NCI-H1105 treated with DMSO at 0.1 percent for 48 hours (cell line): ENCODE measurements at regions not wholly inside any gene's neighbourhood (a gene's known extent, or its start where the extent isn't known, plus 50 kb on each side); places are given as distances from the start of the nearest gene placed in this dataset.

Experiments
- DNase-seq: peaks from one replicate; lab custom pipeline; 2025; lab: John Stamatoyannopoulos, UW

DNA sequence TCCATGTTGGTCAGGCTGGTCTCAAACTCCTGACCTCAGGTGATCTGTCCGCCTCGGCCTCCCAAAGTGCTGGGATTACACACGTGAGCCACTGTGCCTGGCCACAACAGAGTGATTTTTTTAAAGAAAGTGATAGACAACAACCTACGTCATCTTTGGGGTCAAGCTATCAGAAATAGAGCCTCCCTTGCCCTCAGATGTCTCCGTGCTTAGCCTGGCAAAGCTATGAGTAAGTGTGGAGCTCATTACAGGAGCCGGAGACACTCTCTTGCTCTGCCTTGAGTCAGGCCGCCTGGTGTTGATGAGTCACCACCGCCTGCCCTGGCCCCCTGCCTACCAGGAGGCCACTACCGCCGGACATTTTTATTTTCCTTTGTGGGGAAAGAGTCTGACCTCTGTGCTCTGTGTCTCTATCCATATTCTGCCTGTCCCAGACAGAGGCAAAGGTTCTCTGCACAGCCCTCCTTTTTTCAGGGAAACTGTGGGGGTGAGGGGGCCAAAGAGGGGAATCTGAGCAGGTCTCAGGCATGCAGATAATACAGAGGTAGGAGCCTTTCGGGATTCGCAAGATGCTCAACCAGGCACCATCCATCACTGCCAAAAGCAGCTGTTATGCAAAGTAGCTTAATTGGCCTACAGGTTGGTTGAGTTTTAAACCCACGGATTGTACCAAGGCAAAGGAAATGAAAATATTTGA lies 123.7 kb upstream of the CPEB4 start:
- DNase-seq = no peak

GRCh38 chr5:173765029-173765644 lies 123.0 kb upstream of the CPEB4 start:
- no peak for DNase-seq

DNA sequence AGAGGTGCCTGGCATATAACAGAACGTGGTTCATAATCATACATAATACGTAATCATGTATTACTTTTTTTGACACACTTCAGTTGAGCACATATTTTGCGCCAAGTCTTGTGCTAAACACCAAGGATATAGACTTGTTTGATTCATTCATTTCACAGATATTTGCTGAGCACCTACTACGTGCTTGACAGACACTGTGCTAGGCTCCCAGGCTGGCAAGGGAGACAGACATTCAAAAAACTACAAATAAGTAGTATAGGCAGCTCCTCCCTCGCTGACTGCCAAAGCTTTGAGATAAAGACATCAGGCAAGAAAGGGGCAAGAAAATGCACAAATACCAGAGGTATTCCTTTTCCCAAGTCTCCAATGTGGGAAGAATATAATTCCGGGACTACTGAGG lies 122.5 kb upstream of the CPEB4 start:
- no peak for DNase-seq

- DNase-seq = no peak
Observed at GRCh38 chr5:173767574-173768266, 120.4 kb upstream of the CPEB4 start.

- DNase-seq = no peak
Observed at GRCh38 chr5:173768267-173768806, 119.8 kb upstream of the CPEB4 start.

DNA sequence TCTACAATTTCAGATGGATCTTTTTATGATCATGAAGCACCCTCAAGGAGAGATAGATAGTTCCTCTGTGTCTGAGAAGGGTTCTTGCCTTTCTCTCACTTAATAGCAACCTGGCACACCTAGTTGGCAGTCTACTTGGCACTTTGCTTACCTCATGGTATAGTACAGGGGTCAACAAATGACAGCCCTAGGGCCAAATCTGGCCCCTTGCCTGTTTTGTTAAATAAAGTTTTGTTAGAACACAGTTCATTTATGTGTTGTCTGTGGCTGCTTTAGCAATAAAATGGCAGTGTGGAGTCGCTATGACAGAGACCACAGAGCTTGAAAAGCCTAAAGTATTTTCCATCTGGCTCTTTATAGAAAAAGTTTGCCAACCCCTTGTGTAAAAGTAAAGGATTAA lies 119.3 kb upstream of the CPEB4 start:
- DNase-seq = no peak

DNA sequence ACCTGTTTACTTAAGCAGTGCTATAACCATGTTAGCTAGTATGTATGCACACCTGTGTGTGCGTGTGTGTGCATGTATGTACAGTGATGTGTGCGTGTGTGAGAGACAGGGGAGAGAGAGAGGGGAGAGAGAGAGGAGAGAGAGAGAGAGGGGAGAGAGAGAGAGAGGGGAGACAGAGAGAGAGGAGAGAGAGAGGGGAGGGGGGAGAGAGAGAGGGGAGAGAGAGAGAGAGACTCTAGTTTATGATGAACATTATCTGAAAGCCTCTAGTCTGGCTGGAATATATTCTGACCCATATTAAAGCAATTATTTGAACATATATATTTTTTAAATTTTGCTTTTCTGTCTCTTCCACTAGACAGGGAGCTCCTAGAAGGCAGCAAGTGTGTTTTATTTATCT lies 117.5 kb upstream of the CPEB4 start:
- DNase-seq = no peak

DNA sequence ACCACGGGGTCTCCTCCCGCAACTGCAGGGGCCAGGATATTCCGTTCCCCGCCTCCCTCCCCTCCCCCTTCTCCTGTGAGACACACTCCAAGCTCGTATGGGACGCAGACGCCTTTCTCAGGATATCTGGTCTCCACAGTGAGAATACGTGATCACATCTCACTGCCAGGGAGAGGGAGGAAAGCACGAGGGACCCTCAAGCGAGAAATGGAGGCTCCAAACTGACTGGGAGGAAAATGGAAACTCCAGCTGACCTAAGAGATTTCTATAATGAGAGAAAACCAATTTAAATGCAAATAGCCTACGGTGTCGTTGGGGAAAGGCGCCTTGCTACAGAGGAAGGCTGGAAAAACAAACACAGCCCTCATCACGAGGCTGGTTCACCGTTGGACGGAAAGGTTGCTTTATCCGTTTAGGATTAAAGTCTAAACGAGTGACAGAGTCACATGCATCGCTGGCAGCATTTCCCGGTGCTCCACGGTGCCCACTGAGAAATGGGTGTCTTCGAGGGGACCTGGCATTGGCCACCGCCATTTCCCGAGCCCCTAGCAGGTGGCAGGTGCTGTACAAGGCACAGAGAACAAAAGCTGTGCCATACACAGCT lies 116.9 kb upstream of the CPEB4 start:
- no peak for DNase-seq

- DNase-seq = no peak
Observed at GRCh38 chr5:173771725-173772383, 116.3 kb upstream of the CPEB4 start.

DNA sequence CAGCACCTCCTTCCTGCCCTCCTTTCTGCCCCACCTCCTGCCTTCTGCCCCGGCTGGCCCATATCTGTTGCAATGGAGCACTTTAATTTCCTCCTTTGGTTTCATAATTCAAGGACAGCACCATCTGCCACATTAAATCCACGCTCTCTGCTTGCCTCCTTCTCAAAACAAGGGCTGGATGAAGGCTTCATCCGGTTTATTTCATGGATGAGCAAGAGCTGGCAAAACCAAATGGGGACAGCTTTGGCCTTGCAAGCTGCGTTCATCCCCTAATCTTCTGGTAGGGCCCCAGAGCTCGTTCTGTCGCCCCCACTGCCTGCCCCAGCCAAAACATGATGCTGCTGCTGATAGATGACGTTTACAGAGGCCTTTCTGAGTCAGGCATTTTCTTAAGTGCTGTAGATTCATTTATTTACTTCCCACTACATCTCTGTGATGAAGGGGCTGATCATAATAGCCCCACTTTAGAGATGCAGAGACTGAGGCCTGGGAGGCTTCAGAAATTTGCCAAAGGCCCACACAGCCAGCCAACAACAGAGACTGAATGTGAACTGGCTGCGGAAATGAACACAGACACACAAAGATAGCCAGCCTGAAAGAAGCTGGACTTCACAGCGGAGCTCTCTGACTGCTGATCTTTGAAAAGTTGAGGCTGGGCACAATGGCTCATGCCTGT lies 115.6 kb upstream of the CPEB4 start:
- no peak for DNase-seq

- no peak for DNase-seq
Observed at GRCh38 chr5:173774271-173774761, 113.8 kb upstream of the CPEB4 start.

GRCh38 chr5:173775261-173776197 lies 112.6 kb upstream of the CPEB4 start:
- no peak for DNase-seq

DNA sequence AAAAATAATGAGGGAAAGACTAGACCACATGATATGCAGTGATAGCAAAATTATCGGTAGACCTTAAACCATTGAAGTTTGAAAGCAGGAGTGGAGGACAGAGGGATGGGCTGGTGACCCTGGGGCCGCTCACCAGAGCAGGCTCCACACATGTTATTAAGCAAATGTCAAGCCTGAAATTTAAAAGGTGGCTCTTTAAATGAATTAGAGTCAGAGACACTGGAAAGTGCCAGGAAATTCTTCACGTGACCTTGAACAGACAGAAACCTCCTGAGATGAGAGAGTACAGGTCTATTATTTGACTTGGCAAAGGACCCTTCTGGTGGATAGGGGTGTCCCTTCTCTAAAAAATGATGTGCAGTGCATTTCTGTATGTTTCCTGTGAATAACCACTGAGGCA lies 111.0 kb upstream of the CPEB4 start:
- no peak for DNase-seq

GRCh38 chr5:173777674-173778073 lies 110.5 kb upstream of the CPEB4 start:
- no peak for DNase-seq

GRCh38 chr5:173778152-173778782 lies 109.9 kb upstream of the CPEB4 start:
- no peak for DNase-seq

DNA sequence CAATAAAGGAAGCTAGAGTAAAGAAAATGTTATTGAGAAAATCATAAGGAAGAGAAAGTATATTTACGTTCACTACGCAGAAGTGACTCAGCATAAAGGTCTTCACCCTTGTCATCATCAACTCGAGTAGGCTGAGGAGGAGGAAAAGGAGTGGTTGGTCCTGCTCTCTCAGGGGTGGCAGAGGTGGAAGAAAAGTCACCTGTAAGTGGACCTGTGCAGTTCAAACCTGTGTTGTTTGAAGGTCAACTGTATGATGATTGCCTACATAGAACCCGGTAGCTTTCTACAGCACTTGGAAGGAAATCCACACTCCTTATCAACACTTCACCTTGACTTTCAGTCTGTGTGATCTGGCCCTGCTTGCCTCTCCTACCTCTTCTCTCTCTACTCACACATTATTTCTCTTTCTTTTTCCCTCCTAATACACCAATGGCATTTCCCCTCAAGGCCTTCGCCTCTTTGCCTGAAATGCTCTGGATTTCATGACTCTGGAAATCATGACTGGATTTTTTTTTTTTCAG lies 109.3 kb upstream of the CPEB4 start:
- DNase-seq = no peak

DNA sequence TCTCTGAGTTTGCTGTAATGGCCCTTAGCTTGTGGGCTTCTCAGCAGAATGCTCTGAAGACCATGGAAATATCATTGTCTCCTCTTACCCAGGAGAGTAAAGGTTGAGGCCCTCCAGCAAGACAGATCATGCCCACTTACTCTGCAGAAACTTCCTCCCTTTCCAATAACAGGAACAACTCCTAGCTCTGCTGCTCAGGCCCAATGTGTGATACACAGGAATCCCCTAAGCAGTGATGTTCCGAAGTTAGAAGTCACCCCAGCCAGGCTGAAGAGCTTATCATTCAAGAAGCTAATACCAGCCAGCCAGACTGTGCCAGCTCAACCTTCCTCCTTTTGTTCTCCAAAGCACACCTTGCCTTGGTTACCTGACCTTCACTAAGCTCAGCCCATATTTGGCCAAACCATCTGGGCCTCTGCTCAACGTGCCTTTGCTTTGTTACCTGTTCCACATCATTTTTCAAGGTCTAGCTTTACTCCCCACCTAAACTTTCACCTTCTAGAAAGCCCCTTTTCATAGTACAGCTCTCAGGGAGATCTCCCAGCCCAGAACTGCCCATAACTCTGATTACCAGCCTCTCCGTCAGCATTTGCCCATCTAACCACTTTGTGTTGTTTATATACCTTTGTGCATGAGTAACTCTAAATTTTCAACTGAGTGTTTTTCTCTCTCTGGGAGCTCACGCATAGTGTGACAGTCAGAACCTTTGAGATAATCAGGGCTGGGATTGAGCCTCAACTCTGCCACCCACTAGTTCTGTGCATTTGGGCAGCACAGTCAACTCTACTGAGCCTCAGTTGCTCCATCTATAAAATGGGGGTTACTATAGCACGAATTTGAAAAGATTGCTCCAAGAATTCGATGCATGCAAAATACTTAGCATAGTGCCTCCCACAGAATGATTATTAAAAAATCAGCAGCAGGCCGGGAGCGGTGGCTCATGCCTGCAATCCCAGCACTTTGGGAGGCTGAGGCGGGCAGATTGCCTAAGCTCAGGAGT lies 107.6 kb upstream of the CPEB4 start:
- DNase-seq = no peak

DNA sequence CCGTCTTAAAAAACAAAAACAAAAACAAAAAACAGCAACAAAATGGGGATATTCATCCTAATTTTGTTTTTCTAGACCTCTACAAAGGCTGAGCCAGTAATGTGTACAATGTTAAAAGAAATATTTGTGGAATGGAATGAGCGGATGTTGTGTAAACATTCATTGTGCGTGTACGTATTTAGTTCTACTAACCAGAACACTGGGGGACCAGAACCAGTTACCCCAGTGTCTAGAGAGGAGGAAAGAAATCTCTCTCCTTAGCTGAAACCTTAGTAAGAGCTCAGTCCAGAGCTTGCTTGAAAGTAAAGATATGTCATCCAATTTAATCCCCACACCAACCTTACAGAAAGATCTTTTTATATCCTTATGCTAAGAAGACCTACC lies 106.7 kb upstream of the CPEB4 start:
- DNase-seq = no peak
